ENCODE measurements at regions not wholly inside any gene's neighbourhood (a gene's known extent, or its start where the extent isn't known, plus 50 kb on each side); places are given as distances from the start of the nearest gene placed in this dataset.

DNA sequence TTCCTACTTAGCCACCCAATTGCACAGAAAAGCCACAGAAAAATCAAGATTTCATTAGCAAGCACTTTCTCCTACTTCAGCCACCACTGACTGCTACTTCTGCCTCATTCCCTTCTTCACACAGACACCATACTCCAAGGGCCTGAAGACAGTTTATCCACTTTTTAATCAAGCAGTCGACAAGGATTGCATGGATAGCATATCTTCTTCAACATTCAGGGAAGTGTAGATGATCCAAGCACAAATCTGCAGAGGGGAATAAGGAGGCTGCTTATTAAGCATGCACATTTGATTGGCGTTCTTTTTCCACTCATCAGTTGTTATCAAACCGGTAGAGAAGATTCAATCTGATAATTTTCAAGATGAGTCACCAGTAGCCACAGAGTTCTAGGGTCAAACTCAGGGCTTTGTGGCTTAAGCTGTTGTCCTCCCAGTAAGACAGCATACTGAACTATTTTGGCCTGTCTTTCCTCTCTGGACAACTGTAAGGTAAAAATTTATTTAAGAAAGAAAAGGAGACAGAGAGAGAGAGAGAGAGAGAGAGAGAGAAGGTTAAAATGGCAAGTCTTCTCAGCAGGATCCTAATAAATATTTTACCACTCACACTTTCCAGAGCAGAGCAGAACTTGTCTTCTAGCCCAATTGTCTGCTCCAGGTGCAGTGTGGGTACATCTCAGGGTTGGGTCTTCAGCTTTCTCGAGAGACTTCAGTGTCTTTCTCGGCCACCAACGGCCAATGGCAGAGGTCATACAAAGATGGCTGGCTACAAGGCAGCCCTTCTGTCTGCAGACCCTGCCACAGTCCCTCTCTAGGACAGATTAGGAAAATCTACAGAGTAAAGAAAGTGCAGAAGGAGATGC lies 80.6 kb upstream of the BHLHE40 start (continued):
- no peak for TF ChIP-seq TCF7L2 (IDR thresholded peaks at IDR 0.05; ENCODE audit: low read depth, low read length)
- no peak for TF ChIP-seq ARHGAP35 (IDR thresholded peaks at IDR 0.05; ENCODE audit: partially characterized antibody)
- TF ChIP-seq GATAD2A (IDR thresholded peaks at IDR 0.05): peak; percentile 81
- no peak for TF ChIP-seq CHD1 (IDR thresholded peaks at IDR 0.05; ENCODE audit: low read length)
- TF ChIP-seq ETV1 (tag; conservative IDR thresholded peaks at IDR 0.05; ENCODE audit: low read depth): peak; percentile 60; the same call in 1 of the 2 replicates
- TF ChIP-seq, protein P1, sequence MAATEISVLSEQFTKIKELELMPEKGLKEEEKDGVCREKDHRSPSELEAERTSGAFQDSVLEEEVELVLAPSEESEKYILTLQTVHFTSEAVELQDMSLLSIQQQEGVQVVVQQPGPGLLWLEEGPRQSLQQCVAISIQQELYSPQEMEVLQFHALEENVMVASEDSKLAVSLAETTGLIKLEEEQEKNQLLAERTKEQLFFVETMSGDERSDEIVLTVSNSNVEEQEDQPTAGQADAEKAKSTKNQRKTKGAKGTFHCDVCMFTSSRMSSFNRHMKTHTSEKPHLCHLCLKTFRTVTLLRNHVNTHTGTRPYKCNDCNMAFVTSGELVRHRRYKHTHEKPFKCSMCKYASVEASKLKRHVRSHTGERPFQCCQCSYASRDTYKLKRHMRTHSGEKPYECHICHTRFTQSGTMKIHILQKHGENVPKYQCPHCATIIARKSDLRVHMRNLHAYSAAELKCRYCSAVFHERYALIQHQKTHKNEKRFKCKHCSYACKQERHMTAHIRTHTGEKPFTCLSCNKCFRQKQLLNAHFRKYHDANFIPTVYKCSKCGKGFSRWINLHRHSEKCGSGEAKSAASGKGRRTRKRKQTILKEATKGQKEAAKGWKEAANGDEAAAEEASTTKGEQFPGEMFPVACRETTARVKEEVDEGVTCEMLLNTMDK (IDR thresholded peaks at IDR 0.05; ENCODE audit: borderline replicate concordance, insufficient read depth, low read depth, low read length, poor library complexity, severe bottlenecking): no peak
- TF ChIP-seq BMI1 (IDR thresholded peaks at IDR 0.05; ENCODE audit: low read length): no peak
- TF ChIP-seq RBBP5 (IDR thresholded peaks at IDR 0.05; ENCODE audit: borderline replicate concordance, insufficient read depth, low read length, poor library complexity, severe bottlenecking): no peak
- TF ChIP-seq SRSF9 (IDR thresholded peaks at IDR 0.05; ENCODE audit: borderline replicate concordance, low read depth, low read length): no peak
- TF ChIP-seq IFI16 (CRISPR knock-in tag; IDR thresholded peaks at IDR 0.05): no peak
- TF ChIP-seq, protein P2, sequence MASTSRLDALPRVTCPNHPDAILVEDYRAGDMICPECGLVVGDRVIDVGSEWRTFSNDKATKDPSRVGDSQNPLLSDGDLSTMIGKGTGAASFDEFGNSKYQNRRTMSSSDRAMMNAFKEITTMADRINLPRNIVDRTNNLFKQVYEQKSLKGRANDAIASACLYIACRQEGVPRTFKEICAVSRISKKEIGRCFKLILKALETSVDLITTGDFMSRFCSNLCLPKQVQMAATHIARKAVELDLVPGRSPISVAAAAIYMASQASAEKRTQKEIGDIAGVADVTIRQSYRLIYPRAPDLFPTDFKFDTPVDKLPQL (IDR thresholded peaks at IDR 0.05; ENCODE audit: extremely low read depth, insufficient read length): no peak
- TF ChIP-seq, protein P3, sequence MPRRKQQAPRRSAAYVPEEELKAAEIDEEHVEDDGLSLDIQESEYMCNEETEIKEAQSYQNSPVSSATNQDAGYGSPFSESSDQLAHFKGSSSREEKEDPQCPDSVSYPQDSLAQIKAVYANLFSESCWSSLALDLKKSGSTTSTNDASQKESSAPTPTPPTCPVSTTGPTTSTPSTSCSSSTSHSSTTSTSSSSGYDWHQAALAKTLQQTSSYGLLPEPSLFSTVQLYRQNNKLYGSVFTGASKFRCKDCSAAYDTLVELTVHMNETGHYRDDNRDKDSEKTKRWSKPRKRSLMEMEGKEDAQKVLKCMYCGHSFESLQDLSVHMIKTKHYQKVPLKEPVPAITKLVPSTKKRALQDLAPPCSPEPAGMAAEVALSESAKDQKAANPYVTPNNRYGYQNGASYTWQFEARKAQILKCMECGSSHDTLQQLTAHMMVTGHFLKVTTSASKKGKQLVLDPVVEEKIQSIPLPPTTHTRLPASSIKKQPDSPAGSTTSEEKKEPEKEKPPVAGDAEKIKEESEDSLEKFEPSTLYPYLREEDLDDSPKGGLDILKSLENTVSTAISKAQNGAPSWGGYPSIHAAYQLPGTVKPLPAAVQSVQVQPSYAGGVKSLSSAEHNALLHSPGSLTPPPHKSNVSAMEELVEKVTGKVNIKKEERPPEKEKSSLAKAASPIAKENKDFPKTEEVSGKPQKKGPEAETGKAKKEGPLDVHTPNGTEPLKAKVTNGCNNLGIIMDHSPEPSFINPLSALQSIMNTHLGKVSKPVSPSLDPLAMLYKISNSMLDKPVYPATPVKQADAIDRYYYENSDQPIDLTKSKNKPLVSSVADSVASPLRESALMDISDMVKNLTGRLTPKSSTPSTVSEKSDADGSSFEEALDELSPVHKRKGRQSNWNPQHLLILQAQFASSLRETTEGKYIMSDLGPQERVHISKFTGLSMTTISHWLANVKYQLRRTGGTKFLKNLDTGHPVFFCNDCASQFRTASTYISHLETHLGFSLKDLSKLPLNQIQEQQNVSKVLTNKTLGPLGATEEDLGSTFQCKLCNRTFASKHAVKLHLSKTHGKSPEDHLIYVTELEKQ (CRISPR knock-in tag; IDR thresholded peaks at IDR 0.05): no peak
- TF ChIP-seq ZC3H8 (IDR thresholded peaks at IDR 0.05): no peak
- TF ChIP-seq, protein P4, sequence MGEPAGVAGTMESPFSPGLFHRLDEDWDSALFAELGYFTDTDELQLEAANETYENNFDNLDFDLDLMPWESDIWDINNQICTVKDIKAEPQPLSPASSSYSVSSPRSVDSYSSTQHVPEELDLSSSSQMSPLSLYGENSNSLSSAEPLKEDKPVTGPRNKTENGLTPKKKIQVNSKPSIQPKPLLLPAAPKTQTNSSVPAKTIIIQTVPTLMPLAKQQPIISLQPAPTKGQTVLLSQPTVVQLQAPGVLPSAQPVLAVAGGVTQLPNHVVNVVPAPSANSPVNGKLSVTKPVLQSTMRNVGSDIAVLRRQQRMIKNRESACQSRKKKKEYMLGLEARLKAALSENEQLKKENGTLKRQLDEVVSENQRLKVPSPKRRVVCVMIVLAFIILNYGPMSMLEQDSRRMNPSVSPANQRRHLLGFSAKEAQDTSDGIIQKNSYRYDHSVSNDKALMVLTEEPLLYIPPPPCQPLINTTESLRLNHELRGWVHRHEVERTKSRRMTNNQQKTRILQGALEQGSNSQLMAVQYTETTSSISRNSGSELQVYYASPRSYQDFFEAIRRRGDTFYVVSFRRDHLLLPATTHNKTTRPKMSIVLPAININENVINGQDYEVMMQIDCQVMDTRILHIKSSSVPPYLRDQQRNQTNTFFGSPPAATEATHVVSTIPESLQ (CRISPR knock-in tag; IDR thresholded peaks at IDR 0.05): no peak
- TF ChIP-seq ZNF707 (CRISPR knock-in tag; conservative IDR thresholded peaks at IDR 0.05): no peak
- TF ChIP-seq NUFIP1 (IDR thresholded peaks at IDR 0.05; ENCODE audit: partially characterized antibody): no peak
- TF ChIP-seq CBX1 (IDR thresholded peaks at IDR 0.05; ENCODE audit: low read depth): no peak
- no peak for TF ChIP-seq ZC3H4 (CRISPR knock-in tag; IDR thresholded peaks at IDR 0.05; ENCODE audit: borderline replicate concordance)
